Activated naive CD4-positive, alpha-beta T cell treated with anti-CD3 and anti-CD28 coated beads for 36 hours (primary cell): ENCODE measurements at regions not wholly inside any gene's neighbourhood (a gene's known extent, or its start where the extent isn't known, plus 50 kb on each side); places are given as distances from the start of the nearest gene placed in this dataset.

Experiments used
- CTCF ChIA-PET: fragments of 350-600 bp; sonication (Branson Sonifier 250); formaldehyde crosslinking; loops from one replicate; lab custom pipeline; 2021; ENCODE audit warnings: antibody characterized with exemption; lab: Charles Lee
- DNase-seq: peaks from one replicate; pipeline ENCODE4 v3.0.0-alpha.2; 2020
- H3K27ac Mint-ChIP-seq: one replicate; pipeline ENCODE4 v1.8.0; 2021; ENCODE audit warnings: mild to moderate bottlenecking, mixed read lengths
- H3K27me3 Mint-ChIP-seq: one replicate; pipeline ENCODE4 v1.8.0; 2021; ENCODE audit warnings: low read depth, mixed read lengths
- H3K36me3 Mint-ChIP-seq: one replicate; pipeline ENCODE4 v1.8.0; 2021; ENCODE audit warnings: low read depth, mixed read lengths
- H3K4me1 Mint-ChIP-seq: one replicate; pipeline ENCODE4 v1.8.0; 2021; ENCODE audit warnings: low read depth, mixed read lengths
- H3K4me3 Mint-ChIP-seq: one replicate; pipeline ENCODE4 v1.8.0; 2021; ENCODE audit warnings: mild to moderate bottlenecking, moderate library complexity, mixed read lengths
- H3K9me3 Mint-ChIP-seq: one replicate; pipeline ENCODE4 v1.8.0; 2021; ENCODE audit warnings: mixed read lengths
- intact Hi-C: fragments of 100-400 bp; cut with micrococcal nuclease; formaldehyde crosslinking; loops from one replicate; pipeline ENCODE4 v1.15.1; 2023

- Mint-ChIP-seq H3K36me3 (no peaks in the 10 kb centered on the region), H3K9me3 (no peaks in the 10 kb centered on the region), H3K27me3 (peaks cover 6% of the 10 kb centered on the region), H3K4me1 (no peaks in the 10 kb centered on the region), H3K4me3 (no peak overlapping the region), H3K27ac (no peak overlapping the region)
- no peak for DNase-seq
- intact Hi-C loops = no loop called here
- CTCF ChIA-PET = interaction anchor here (1.8 kb wide), 1 partner anchor 473 kb away, joined by 4 read pairs; no protein-coding TSS in a partner anchor
Observed at GRCh38 chr5:112023766-112024165, 266.8 kb upstream of the NREP start.

GRCh38 chr5:112018846-112019245 lies 261.9 kb upstream of the NREP start:
- H3K36me3 Mint-ChIP-seq = no peaks in the 10 kb centered on the region
- no peaks in the 10 kb centered on the region for H3K9me3 Mint-ChIP-seq
- CTCF ChIA-PET = no interaction called here
- H3K27ac Mint-ChIP-seq = no peak overlapping the region
- no peaks in the 10 kb centered on the region for H3K4me1 Mint-ChIP-seq
- intact Hi-C loops = no loop called here
- no peak for DNase-seq
- peaks cover 3% of the 10 kb centered on the region for H3K27me3 Mint-ChIP-seq
- no peak overlapping the region for H3K4me3 Mint-ChIP-seq

DNA sequence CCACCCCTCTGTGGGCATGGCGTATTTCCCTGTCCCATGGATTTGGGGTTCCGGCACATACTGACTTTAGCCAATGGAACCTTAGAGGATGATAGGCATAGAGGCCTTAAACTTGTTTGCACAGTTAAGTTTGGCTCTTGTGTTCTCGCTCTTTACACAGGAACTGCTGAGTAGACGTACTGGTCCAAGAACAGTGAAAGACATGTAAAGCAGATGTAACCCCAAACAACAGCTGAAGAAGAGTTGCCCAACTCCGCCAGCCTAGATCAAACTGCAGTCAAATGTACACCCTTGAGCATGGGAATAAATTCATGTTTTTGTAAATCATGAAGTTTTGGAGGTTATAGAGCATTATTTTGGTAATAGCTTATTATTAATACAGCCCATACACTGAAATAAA lies 260.0 kb upstream of the NREP start:
- H3K4me3 Mint-ChIP-seq = no peak overlapping the region
- H3K27ac Mint-ChIP-seq = no peak overlapping the region
- DNase-seq = no peak

GRCh38 chr5:112014783-112015395 lies 257.9 kb upstream of the NREP start:
- Mint-ChIP-seq H3K4me3 (no peak overlapping the region), H3K27me3 (peaks cover 3% of the 10 kb centered on the region), H3K27ac (no peak overlapping the region), H3K36me3 (no peaks in the 10 kb centered on the region), H3K4me1 (no peaks in the 10 kb centered on the region), H3K9me3 (no peaks in the 10 kb centered on the region)
- CTCF ChIA-PET = no interaction called here
- intact Hi-C loops = no loop called here
- DNase-seq = no peak

More for the DNA sequence above, 260.0 kb upstream of the NREP start:
- CTCF ChIA-PET = no interaction called here
- no peaks in the 10 kb centered on the region for H3K4me1 Mint-ChIP-seq
- peaks cover 3% of the 10 kb centered on the region for H3K27me3 Mint-ChIP-seq
- H3K9me3 Mint-ChIP-seq = no peaks in the 10 kb centered on the region
- H3K36me3 Mint-ChIP-seq = no peaks in the 10 kb centered on the region
- intact Hi-C loops = no loop called here

DNA sequence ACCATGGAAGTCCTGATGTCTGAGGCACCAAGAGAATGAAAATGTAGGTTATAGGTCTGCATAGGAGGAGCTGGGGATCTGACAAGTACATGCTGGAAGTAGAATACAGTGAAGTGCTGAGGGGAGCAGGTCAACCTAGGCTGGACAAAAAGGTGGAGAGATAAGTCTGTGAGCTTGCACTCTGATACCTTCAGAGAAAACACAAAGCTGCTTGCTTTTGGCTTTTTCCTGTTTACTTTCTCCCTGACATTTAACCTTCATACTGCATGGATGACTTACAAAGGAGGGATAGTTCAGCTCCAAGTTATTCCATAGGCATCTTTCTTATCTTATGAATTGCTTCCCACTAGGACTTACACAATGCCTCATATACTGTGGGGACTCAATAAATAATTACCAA lies 256.7 kb upstream of the NREP start:
- Mint-ChIP-seq H3K27ac (no peak overlapping the region), H3K36me3 (no peaks in the 10 kb centered on the region), H3K4me3 (no peak overlapping the region), H3K27me3 (no peaks in the 10 kb centered on the region), H3K9me3 (no peaks in the 10 kb centered on the region), H3K4me1 (no peaks in the 10 kb centered on the region)
- DNase-seq = no peak
- CTCF ChIA-PET = no interaction called here
- intact Hi-C loops = no loop called here

GRCh38 chr5:112012104-112012503 lies 255.1 kb upstream of the NREP start:
- Mint-ChIP-seq H3K9me3 (no peaks in the 10 kb centered on the region), H3K27ac (no peak overlapping the region), H3K4me3 (no peak overlapping the region), H3K27me3 (no peaks in the 10 kb centered on the region), H3K4me1 (no peaks in the 10 kb centered on the region), H3K36me3 (no peaks in the 10 kb centered on the region)
- CTCF ChIA-PET = no interaction called here
- DNase-seq = no peak
- intact Hi-C loops = no loop called here

DNA sequence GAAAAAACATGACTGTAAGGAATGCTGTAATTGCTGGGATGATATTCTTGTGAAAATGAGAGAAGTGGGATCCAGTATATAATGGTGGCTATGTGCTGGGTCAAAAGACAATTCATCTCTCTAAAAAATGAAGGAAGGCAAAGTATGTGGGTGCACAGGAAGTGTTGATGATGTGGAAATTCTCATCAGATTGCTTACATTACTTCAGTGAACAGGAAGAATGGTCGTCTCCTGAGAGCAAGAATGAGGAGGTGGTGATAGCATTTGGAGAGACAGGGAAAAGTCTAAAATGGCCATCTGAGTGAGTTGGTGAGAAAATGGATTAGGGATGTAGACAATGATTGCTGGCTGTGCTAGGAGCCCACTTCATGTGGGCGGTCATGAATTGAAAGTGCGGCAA lies 253.5 kb upstream of the NREP start:
- Mint-ChIP-seq H3K27me3 (peaks cover 3% of the 10 kb centered on the region), H3K36me3 (no peaks in the 10 kb centered on the region)

GRCh38 chr5:112006721-112007120 lies 249.7 kb upstream of the NREP start:
- Mint-ChIP-seq H3K27me3 (peaks cover 3% of the 10 kb centered on the region), H3K27ac (no peak overlapping the region), H3K4me1 (no peaks in the 10 kb centered on the region), H3K4me3 (no peak overlapping the region), H3K36me3 (no peaks in the 10 kb centered on the region), H3K9me3 (no peaks in the 10 kb centered on the region)
- intact Hi-C loops = no loop called here
- CTCF ChIA-PET = no interaction called here
- no peak for DNase-seq

More for the DNA sequence above, 253.5 kb upstream of the NREP start:
- Mint-ChIP-seq H3K9me3 (no peaks in the 10 kb centered on the region), H3K4me1 (no peaks in the 10 kb centered on the region), H3K27ac (no peak overlapping the region), H3K4me3 (no peak overlapping the region)
- no peak for DNase-seq
- CTCF ChIA-PET = no interaction called here
- intact Hi-C loops = no loop called here

DNA sequence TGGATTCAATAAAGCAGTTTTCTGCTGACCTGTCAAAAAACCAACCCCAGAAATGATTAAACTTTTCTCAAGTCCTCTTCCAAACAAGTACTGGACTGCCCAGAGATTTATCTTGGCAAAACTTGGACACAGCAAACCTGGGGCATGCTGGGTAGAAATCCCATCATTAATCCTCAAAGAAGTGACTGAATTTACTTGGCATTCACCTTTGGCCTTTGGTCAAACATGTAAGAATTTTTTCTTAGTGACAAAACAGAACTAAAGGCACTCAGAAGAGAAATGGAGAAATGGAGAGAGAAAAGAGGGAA lies 248.6 kb upstream of the NREP start:
- intact Hi-C loops = no loop called here
- Mint-ChIP-seq H3K27ac (no peak overlapping the region), H3K4me3 (no peak overlapping the region), H3K36me3 (no peaks in the 10 kb centered on the region), H3K27me3 (peaks cover 7% of the 10 kb centered on the region), H3K9me3 (no peaks in the 10 kb centered on the region), H3K4me1 (no peaks in the 10 kb centered on the region)
- no peak for DNase-seq
- CTCF ChIA-PET = no interaction called here

DNA sequence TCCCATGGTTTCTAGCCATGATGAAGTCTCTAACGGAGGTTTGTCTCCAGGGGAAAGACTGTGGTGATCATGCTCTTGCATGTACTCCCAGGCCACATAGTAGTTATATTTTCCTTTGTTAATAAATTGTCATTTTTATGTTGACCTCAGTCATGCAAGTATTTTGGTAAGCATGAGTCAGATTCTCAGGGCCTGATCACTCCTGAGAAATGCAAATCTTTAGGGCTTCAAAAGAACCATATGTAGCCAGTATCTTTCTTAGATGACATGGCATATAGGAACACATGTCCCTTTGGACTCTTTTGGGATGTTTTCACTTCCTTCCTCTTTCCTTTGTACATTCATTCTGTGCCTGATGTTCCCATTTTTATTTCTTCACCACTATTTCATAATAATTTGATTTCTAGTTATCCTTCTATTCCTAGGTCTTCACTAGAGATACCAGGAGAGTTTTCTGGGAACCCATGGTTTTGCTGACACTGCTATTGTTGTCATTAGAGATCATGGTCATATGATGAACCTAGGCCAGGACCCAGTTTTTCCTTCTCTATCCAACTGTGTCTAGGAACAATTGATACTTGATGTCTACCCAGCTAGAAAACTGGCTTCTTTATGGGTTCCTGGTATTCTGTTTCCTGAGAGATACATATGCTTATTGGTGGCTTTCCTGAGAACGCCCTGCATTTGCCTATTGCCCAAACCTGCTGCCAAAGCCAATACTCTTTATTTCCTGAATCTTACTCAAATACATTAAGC lies 248.1 kb upstream of the NREP start:
- no peak overlapping the region for H3K27ac Mint-ChIP-seq
- no peak overlapping the region for H3K4me3 Mint-ChIP-seq
- intact Hi-C loops = no loop called here
- no peaks in the 10 kb centered on the region for H3K9me3 Mint-ChIP-seq
- H3K36me3 Mint-ChIP-seq = no peaks in the 10 kb centered on the region
- no peak for DNase-seq
- H3K4me1 Mint-ChIP-seq = no peaks in the 10 kb centered on the region
- peaks cover 7% of the 10 kb centered on the region for H3K27me3 Mint-ChIP-seq
- CTCF ChIA-PET = interaction anchor here (0.6 kb wide), 1 partner anchor 1068 kb away, joined by 3 read pairs; no protein-coding TSS in a partner anchor

DNA sequence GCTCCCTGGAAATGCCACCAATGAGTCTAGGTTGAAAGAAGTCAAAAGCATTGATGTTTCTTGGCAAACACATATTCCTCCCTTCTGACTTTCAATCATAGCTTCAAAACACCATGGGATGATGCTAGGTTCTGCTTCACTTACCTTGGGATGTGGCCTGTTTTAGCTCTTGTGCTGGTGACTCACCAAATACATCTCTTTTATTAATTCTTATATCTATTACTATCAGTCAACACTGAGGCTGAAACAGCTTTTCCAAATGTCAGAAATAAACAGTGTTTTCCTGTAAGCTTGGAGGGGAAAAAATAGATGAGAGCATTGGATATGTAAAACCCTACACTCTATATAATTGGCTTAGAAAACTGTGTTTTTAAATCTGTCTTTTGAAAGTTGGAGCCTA lies 245.4 kb upstream of the NREP start:
- no peaks in the 10 kb centered on the region for H3K9me3 Mint-ChIP-seq
- H3K36me3 Mint-ChIP-seq = no peaks in the 10 kb centered on the region
- no peak for DNase-seq
- H3K4me1 Mint-ChIP-seq = peaks cover 3% of the 10 kb centered on the region
- H3K4me3 Mint-ChIP-seq = no peak overlapping the region
- CTCF ChIA-PET = no interaction called here
- intact Hi-C loops = no loop called here
- no peak overlapping the region for H3K27ac Mint-ChIP-seq
- H3K27me3 Mint-ChIP-seq = peaks cover 10% of the 10 kb centered on the region

GRCh38 chr5:111999286-111999685 lies 242.3 kb upstream of the NREP start:
- Mint-ChIP-seq H3K27me3 (peaks cover 9% of the 10 kb centered on the region), H3K36me3 (no peaks in the 10 kb centered on the region), H3K4me1 (peaks cover 3% of the 10 kb centered on the region), H3K4me3 (no peak overlapping the region), H3K27ac (no peak overlapping the region), H3K9me3 (no peaks in the 10 kb centered on the region)
- intact Hi-C loops = no loop called here
- no peak for DNase-seq
- CTCF ChIA-PET = interaction anchor here (0.6 kb wide), 1 partner anchor 38 kb away, joined by 3 read pairs; no protein-coding TSS in a partner anchor

GRCh38 chr5:111998871-111999270 lies 241.9 kb upstream of the NREP start:
- peaks cover 12% of the 10 kb centered on the region for H3K27me3 Mint-ChIP-seq
- H3K36me3 Mint-ChIP-seq = no peaks in the 10 kb centered on the region
- no peaks in the 10 kb centered on the region for H3K9me3 Mint-ChIP-seq
- DNase-seq = no peak
- intact Hi-C loops = no loop called here
- no peak overlapping the region for H3K4me3 Mint-ChIP-seq
- H3K4me1 Mint-ChIP-seq = peaks cover 3% of the 10 kb centered on the region
- H3K27ac Mint-ChIP-seq = no peak overlapping the region
- CTCF ChIA-PET = interaction anchor here (0.6 kb wide), 1 partner anchor 38 kb away, joined by 3 read pairs; no protein-coding TSS in a partner anchor
